ENCODE measurements at regions not wholly inside any gene's neighbourhood (a gene's known extent, or its start where the extent isn't known, plus 50 kb on each side); places are given as distances from the start of the nearest gene placed in this dataset.
"Not testable (repeated sequence)": the region's sequence is repeated elsewhere in the genome, so short reads cannot be mapped to it uniquely, and the experiment has no call there.

DNA sequence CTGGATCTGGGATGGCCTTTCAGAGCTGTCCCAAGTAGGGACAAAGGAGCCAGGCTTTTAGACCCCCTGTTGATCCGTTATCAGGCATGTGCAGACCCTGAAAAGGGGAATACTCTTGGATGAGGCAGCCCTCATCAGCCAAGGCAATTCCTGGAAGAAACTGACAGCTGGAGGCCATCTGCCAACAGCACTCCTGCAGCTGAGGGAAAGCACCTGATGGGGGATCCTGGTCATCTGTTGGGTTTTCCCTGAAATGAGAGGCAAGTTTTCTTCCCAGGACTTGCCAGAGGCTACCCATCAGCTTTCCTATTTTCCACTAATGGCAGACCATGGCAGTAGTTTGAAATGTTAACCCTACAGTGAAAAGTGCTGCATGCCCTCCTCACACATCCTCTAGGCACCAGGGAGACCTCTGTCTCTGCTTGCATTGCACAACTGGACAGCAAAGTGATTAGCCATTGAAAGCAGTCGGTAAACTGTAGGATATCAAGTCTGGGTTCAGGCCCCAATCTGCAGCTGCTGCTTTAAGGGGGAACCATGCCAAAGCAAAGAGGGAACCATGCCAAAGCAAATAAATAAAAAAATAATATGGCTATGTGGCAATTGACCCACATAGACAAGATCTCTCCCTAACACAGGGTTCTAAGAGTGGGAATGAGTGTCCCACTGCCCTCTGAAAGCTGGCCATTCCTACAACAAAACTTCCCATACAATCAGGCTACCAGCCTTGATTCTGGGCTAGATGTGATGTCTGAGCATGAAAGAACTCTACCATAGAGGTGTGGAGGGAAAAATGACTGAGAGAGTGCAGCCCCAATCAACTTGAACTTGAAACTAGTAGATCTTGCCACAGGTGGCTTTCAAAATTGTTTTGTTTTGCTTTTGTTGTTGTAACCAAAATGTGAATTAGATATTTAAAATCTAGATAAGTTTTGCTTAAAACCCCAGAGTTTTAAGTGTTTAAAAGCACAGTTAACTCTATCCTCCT is 232.0 kb upstream of the STT3B start:
- DNase-seq: no peak

DNA sequence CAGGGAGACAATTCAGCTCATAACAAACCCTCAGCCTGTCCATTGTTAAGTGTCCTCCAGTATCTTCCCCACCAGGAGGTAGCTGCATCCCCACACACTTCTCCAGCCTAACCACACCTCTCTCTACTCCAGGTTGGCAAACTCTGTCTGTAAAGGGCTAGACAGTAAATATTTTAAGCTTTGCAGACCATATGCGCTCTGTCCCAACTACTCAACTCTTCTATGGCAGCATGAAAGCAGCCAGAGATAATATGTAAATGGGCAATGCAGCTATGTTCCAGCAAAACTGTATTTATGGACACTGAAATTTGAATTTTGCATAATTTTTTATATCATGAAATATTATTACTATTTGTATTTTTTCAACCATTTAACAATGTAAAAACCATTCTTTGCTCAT is 230.4 kb upstream of the STT3B start:
- no peak for DNase-seq

DNA sequence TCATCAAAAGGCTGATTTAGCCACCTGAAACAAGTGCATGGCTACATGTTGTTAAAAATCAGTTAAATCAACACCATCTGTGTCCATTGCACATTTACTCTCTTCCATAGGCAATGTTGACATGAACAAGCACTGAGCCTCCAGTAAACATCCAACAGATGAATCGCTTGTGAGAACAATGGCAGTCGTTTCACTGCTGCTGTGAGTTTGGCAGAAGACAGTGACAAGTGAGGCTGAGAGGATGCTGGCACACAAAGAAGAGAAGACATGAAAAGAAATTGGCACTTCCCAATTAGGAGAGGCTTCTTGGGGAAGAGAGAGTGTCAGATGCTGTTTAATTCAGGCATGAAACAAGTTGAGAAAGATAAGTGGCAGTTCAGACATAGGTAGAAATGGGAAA is 227.4 kb upstream of the STT3B start:
- DNase-seq: no peak

DNA sequence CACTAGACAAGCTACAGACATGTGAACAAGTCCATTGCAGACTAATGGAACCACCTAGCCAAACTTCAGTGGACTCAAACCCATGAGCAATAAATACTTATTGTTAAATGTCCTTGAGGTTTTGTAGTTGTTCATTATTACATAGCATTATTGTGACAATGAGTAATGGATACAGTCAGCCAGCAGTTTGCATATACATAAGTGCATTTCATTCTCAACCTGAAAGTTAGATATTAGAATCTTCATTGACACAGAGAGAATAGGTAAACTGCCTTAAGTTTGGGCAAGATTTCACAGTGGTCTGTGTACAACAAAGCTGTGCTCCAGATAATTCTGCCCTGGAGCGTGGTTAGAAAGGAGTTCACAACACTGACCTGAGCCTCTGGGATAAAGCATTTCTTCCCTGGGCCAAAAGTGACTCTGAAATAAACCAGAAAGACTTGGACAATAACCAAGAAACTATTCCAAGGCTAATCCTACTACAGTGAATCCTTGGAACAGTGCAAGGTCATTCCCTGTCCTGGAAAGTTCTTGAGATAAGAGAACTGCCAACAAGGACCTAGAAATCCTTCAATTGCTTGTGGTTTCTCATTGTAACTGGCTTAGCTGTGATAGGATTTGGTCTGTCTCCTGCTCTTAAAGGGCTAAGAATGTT is 225.5 kb upstream of the STT3B start:
- no peak for DNase-seq

DNA sequence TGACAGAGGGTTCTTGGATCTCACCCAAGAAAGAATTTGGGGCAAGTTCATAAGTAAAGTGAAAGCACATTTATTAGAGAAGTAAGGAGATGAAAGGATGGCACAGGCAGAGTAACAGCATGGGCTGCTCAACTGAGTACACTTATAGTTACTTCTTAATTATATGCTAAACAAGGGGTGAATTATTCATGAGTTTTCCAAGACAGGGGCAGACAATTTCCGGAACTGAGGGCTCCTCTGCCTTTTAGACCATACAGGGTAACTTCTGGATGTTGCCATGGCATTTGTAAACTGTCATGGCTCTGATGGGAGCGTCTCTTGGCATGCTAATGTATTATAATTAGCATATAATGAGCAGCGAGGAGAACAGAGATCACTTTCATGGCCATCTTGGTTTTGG is 221.2 kb upstream of the STT3B start:
- no peak for DNase-seq

DNA sequence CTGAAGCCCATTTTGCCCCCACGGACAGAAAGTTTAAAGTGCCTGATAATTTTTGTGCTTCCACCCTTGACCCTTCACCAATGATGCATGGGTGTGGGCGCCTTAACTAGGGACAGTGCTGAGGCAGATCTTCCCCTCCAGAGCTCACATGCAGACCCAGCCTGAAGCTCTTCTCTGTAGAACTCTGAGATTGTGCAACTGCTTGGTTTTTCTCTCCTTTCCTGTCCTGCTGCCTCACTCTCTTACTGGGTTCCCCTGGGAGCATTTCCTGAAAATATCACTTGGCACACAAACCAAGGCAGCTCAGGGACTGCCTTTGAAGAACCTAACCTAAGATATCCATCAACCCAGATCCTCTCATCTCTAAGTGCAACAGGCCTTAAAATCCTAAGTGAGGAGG is 220.3 kb upstream of the STT3B start:
- DNase-seq: no peak

DNA sequence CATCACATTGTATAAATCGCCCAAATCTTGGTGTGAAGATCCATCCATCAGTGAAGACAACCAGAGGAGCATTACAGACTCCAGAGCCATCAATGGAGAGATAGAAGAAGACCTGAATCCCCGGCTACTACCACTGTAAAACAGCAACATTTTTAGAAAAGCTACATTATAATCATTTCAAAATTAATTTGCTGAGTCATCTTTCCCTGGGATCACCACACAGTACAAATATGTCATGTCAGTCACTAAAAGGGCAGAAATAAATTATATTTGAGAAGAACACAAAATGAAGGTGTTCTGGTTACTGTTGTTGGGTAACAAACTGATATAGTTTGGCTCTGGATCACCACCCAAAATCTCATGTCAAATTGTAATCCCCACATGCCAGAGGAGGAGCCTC is 218.5 kb upstream of the STT3B start:
- no peak for DNase-seq

DNA sequence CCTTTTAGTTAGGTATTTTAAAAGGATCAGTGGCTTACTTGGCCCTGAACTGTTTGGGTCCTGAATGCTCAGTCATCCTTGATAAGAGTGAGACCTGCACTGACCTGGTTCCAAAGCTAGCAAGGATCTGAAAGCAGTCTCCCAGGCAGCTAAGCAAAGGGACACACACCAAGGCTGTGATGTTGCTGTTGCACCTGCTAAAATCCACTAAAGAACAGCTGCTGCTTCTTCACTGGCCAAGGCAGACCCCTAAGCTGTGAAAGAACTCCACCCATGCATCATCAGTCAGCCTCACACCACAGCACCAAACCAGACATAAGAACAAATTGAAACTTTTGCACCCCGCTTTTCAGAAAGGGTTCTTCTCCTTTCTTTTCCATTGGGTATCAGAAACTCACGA is 213.4 kb upstream of the STT3B start:
- no peak for DNase-seq

DNA sequence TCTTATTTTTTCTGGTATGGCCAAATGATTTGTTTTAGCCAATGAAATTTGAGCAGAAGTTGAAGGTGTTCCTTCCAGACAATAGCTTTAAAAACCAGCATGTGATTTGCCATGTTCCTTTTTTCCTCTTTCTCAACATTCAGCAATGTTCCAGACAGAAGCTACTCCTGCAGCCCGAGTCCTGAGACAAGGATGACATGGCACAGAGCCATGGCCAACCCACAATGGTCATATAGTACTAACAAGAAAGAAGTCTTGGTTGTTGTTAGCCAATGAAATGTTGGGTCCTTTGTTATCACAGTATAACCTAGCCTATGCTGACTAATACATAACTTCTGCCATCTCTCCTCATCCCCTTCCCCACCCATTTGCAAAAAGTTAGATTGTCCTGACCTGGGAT is 211.1 kb upstream of the STT3B start:
- DNase-seq: no peak

DNA sequence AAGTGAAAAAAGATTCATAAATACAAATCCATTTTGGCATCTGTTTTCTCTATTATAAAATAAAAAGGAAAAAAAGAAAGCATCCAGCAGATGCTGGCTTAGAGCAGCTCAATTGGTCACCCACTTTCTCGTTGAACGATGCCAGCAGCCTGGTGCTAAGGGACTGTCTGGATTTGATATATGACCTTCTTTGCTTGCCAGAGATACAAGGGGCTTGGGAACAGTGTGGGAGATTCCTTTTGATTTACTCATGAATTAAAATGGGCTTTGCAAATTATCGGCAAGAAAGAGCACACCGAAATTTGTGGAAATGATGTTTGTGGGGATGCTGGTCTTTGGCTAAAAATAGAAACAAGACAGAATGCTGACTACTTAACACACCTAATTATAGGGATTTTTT is 210.3 kb upstream of the STT3B start:
- no peak for DNase-seq

DNA sequence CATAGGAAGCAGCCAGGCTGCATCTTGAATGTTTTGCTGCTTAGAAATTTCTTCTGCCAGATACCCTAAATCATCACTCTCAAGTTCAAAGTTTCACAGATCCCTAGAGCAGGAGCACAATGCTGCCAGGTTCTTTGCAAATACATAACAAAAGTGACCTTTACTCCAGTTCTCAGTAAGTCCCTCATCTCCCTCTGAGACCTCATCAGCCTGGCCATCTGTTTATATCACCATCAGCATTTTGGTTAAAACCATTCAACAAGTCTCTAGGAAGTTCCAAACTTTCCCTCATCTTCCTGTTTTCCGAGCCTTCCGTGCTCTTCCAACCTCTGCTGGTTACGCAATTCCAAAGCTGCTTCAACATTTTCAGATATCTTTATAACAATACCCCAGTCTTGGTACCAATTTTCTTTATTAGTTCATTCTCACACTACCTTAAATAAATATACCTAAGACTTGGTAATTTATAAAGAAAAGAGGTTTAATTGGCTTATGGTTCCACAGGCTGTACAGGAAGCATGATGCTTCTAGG is 204.8 kb upstream of the STT3B start:
- DNase-seq: not testable (repeated sequence)

DNA sequence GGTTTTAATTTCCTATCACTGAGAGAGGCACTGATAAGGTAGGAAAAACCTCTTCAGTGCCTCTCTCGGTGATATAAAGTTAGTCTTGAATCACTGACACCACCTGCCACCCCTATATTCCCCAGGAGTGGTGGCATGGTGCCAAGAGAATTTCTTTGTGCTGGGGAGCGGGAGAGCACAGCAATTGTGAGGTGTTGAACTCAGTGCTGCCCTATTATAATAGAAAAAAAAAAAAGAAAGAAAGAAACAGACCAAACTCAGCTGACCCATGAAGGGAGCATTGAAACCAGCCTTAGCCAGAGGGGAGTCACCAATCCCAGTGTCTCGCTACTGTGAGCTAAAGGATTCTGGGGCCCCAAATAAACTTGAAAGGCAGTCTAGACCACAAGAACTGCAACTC is 201.4 kb upstream of the STT3B start:
- DNase-seq: no peak

DNA sequence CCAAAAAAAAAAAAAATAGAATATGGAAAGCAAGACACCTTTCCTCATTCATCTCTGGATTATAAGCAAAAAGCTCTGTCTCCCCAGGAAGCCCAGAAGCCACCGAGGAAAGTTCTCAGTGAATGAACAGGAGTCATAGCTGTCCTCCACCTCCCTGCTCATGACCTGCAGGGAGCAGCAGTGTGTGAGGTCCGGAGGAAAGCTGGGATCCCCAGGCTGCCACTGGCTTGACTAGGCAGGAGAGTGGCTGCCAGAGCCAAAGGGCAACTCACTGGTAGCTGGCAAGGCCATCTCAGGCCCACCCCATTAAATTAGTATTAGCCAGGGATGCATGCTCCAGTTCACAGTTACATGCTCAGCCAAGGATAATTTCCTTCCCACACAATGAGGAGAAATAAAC is 191.6 kb upstream of the STT3B start:
- no peak for DNase-seq

DNA sequence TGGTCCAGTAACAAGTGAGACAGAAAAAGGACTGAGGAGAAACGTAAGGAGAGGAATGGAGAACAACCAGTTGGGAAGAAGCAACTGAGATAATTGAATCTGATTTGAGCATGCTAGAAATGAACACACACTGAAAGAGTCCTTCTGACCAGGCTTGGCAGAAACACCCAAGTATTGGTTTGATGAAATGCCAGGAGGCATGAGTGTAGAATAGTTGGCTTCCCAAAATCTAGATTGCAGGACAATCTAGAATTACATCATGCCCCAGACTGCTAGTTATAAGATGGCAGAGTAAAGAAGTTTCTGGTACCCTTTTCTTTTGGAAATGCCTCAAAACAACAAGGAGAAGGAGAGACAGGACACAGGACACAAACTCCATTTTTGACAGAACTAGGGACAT is 189.7 kb upstream of the STT3B start:
- no peak for DNase-seq

DNA sequence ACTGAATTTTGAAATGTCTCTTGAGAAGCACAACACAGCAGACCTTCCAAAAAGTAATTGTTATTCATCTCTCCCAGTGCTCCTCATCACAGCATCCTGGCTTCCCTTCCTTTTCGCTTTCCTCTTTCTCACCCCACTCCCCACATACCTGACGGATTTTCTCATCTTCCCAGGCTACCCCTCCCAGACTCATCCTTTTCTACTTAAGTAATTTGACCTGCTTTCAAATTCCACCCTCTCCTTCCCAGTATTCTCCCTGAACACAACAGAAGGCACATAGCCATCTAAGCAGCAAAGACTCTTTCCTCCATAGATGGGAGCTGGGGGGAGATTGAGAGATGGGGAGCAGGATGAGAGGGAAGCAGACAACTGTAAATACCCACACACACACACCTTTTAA is 187.1 kb upstream of the STT3B start:
- DNase-seq: no peak

DNA sequence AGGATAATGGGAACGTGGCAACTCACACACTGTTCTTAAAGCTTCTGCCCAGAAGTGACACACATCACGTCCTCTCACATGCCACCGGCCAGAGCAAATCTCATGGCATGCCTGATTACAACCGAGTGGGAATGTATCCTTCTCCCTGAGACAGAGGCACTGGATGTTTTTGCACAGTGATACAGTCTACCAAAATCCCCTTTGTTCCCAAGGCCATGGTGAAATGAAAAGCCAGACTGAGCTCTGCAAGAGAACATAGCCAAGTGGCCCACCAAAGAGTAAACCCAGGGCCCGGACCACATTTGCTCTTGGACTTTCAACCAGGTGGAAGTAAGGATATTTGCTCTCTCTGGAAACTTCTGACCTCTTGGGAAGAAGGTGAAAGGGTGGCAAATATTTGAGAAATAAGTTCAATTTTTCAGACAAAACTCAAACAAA is 186.2 kb upstream of the STT3B start:
- no peak for DNase-seq

DNA sequence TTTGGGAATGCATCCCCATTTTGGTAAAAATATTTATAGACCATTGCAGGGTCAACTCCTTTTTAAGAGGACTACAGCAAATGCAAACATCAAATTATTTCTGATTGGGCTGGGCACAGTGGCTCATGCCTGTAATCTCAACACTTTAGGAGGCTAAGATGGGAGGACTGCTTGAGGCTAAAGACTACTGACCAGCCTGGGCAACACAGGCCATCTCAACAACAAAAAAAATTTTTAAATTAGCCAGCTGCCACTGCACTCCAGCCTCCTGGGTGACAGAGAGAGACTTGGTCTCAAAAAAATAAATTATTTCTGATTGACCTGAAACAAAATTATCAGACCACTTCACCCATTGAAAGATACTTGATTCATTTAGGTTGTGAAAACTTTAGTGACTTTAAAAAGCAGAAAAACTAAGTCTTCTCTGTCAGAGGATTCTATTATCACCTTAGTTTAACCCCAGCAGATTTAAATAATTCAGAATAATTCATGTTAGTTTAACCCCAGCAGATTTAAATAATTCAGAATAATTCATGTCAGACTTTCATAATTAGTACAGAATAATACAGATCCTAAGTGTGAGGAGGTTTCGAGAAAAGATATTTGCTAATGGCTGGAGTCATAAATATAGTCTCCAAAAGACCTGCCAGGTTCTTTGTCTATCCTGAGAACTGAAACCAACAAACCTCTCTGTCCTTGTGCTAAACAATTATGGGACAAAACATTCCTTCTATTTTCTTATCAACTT is 183.6 kb upstream of the STT3B start:
- DNase-seq: no peak

DNA sequence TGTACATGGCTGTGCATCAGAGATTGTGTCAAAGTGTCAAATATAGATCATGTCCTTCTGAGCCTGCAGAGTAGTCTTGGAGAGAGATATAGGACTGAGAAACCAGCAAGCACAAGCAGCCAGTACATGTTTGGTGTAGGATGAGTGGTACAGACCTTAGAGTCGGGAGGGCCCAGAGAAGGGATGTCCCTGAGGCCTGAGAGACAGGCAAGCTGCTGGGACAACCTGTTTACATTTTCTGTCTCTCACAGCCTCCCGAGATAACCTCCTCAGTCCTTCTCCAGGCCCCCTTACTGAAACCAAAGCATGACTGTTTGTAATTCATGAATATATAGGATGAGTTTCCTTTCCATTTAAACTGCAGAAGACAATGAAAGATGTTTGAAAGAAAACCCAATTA is 182.4 kb upstream of the STT3B start:
- no peak for DNase-seq

DNA sequence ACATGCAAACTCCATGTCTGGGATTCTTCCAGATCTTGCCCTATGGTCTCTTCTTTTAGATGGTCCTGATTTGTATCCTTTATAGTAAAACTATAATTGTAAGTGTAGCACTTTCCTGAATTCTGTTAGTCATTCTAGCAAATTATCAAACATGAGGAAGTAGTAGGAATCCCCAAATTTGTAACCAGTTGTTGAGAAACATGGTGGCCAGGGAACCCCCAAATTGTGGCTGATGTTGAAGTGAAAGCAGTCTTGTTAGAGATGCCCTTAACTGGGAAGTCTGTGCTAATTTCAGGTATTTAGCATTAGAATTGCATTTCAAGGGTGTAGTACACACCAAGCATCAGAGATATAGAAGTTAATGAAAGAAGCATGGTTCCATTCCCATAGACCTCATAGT is 180.4 kb upstream of the STT3B start:
- no peak for DNase-seq

DNA sequence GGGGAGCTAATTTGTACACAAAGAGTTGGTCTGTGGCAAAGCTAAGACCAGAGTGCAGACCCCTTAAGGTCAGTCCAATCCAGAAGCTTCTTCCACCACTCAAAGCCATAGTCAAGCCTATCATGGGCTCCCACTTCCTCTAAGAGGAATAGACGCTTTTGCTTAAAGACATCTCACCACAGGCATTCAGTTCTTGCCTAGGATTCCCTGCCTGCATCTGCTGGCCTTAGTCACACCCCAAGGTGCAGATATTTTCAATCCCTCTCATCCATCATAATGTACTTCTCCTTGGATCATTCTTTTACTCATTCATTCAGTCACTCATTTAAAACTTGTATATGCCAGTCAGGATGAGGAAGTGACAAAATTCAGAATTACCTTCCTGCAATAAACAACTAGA is 179.6 kb upstream of the STT3B start:
- no peak for DNase-seq

DNA sequence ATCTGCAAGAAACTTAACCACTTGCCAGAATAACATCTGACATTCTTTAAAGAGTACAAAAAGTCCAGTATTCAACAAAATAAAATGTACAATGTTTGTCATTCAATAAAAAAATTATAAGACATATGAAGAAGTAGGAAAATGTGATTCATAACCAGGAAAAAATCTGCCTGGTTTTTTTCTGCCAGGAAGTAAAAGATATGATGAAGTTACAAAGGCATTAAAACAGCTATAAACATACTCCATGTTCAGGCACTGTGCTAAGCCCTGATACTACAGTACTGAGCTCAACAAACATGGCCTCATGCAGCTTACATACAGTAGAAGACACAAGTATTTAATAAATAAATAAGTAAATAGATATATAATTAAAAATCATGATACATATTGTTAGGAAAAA is 178.4 kb upstream of the STT3B start:
- no peak for DNase-seq

DNA sequence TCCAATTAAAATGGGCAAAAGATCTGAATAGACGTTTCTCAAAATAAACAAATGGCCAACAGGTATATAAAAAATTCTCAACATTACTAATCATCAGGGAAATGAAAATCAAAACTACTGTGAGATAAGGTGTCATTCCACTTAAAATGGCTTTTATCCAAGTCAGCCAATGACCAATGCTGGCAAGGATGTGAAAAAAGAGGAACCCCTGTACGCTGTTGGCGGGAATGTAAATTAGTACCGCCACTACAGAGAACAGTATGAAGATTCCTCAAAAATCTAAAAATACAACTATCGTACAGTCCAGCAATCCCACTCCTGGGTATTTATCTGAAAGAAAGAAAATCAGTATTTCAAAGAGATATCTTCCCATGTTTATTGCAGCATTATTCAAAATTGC is 176.9 kb upstream of the STT3B start:
- no peak for DNase-seq

DNA sequence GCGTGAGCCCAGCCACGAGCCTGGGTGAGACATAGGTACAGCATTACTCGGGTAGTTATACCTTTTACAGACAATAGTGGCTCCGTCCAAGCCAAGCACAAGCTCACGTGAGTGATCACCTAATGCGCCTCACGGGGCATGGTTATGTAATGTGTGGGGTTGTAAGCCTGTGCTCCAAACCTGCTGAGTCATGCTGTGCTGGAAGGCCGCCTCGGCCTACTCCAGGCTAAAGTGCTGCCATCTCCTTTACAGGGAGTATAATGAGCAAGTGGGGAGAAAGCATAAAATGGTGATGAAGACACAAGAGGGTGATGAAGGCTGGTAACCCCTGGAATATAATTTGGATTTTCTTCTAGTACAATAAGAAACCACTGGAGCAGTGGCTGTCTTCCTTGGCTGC is 175.8 kb upstream of the STT3B start:
- DNase-seq: no peak

DNA sequence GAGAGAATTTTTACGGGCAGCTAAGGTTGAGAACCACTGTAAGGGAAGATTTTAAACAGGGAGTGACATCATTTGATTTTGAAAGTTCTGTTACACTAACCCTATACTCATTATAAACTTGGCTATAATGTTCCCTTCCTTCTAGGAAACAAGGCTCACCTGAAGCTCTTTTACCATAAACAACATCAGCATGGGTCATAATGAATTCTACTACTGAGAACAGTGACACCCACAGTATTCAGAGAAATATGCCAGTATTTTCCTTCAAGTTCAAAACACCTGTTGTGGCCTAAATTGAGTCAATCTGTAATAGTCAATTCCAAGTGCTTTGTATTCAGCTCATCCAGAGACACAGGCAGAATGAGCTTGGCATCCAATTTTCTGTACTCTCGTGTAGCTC is 175.3 kb upstream of the STT3B start:
- no peak for DNase-seq

Data from activated CD4-positive, alpha-beta T cell treated with anti-CD3 and anti-CD28 coated beads, Interleukin-2, amount 50 U/mL, for 4 hours (primary cell).